ENCODE measurements at regions not wholly inside any gene's neighbourhood (a gene's known extent, or its start where the extent isn't known, plus 50 kb on each side); places are given as distances from the start of the nearest gene placed in this dataset.
A peak's percentile ranks its signal among the peaks of the same experiment; 100 is the strongest.

DNA sequence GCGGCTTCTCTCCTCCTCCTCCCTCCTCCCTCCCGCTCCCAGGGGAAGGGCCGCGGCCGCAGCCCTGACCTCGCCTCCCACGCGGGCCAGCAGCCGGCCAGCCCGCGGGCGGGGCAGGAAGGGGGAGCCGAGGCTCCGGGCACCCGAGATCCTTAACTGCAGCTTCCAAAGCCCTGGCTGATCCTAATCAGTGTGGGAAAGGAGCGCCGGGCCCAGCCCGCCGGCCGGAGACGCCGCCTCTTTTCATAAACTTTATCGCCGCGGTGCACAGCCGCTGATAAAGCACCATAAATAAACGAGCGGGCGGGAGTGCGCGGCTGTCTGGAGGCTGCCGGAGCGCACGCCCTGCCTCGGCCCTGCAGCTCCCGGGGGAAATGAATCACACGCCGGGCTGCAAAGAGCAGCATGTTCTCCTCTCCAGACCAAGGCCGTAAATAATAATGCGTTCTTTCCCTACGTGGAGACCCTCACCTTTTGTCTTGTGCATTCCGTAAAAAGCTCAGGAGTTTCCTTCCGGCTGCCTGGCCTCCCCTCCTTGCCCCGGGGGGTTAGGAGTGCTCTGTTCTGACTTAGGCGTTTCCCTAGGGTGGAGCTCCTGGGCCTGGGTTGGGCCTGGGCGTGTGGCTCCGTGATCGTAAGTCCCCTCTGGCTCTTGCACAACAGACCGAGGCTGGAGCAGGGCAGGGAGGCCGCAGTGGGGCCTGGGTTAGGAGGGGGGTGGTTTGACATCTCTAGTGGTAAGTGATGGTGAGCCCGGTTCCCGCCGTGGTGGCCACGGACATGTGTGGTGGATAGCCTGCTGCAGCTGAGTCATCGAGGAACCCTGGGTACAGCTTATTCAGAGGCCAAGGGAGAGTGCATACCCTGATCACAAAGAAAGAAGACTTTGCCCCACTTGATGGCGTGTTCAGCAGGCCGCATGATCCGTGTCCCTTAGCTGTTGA lies 132.6 kb upstream of the HES1 start:
- TF ChIP-seq, protein P1, sequence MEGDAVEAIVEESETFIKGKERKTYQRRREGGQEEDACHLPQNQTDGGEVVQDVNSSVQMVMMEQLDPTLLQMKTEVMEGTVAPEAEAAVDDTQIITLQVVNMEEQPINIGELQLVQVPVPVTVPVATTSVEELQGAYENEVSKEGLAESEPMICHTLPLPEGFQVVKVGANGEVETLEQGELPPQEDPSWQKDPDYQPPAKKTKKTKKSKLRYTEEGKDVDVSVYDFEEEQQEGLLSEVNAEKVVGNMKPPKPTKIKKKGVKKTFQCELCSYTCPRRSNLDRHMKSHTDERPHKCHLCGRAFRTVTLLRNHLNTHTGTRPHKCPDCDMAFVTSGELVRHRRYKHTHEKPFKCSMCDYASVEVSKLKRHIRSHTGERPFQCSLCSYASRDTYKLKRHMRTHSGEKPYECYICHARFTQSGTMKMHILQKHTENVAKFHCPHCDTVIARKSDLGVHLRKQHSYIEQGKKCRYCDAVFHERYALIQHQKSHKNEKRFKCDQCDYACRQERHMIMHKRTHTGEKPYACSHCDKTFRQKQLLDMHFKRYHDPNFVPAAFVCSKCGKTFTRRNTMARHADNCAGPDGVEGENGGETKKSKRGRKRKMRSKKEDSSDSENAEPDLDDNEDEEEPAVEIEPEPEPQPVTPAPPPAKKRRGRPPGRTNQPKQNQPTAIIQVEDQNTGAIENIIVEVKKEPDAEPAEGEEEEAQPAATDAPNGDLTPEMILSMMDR (IDR thresholded peaks at IDR 0.05; ENCODE audit: low read depth, low read length), result no peak
- H3K4me3 ChIP-seq (replicated peaks in 1 of 2; ENCODE audit: low read depth in 2 of 2, low read length in 2 of 2), result peak overlapping the region; percentile 21 to 46

DNA sequence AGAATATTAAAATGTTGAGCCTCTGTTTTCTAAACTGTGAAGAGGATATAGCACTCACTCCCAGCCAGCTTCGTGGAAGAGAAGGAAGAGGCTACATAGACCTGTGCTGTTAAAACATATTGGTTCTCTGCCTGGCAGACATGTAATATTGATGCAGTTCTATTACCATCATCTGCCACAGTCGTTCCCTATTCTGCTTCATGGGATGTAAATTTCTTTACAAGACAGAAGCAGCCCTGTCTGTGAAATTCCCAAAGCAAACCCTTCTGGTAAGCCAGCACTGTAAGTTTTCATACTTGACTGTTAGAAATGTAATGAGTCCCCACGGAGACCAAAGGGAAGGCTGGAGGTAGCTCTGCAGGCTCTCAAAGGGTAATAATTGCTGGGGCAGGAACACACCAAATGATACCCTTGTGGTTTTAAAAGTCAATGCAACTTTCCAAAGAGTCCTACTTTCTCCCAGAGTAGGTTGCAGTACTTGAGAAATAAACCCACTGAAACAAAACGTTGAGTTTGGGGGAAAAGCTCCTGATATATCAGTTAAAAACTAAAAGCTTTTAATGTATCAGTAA lies 129.9 kb upstream of the HES1 start:
- H3K4me3 ChIP-seq (replicated peaks in 1 of 2; ENCODE audit: low read depth in 2 of 2, low read length in 2 of 2), result no peak overlapping the region
- TF ChIP-seq, protein P1 (IDR thresholded peaks at IDR 0.05; ENCODE audit: low read depth, low read length), result no peak
- DNase-seq (ENCODE audit: low read depth in 2 of 2), result no peak

More for the DNA sequence above, 132.6 kb upstream of the HES1 start:
- DNase-seq (ENCODE audit: low read depth in 2 of 2), result peak; percentile 97 to 98

DNA sequence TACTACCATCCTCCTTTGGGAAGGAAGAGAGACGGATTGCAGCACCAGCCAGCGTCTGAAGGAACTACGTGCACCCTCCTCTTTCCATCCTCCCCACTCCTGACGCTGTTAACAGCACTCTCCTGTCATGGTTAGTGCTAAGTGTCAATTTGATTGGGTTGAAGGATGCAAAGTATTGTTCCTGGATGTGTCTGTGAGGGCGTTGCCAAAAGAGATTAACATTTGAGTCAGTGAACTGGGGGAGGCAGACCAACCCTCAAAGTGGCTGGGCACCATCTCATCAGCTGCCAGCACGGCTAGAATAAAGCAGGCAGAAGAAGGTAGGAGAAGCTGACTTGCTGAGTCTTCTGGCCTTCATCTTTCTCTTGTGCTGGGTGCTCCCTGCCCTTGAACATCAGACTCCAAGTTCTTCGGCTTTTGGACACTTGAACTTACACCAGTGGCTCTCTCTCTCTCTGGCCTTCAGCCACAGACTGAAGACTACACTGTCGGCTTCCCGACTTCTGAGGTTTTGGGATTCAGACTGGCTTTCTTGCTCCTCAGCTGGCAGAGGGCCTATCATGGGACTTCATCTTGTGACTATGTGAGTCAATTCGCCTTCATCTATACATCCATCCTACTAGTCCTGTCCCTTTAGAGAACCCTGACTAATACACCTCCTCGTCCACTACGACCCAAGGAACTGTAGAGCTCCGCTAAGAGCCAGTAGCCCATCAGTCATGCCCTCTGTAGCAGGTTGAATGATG lies 128.2 kb upstream of the HES1 start:
- DNase-seq (ENCODE audit: low read depth in 2 of 2), result no peak
- TF ChIP-seq, protein P1 (IDR thresholded peaks at IDR 0.05; ENCODE audit: low read depth, low read length), result no peak
- no peak overlapping the region for H3K4me3 ChIP-seq (replicated peaks in 1 of 2; ENCODE audit: low read depth in 2 of 2, low read length in 2 of 2)

DNA sequence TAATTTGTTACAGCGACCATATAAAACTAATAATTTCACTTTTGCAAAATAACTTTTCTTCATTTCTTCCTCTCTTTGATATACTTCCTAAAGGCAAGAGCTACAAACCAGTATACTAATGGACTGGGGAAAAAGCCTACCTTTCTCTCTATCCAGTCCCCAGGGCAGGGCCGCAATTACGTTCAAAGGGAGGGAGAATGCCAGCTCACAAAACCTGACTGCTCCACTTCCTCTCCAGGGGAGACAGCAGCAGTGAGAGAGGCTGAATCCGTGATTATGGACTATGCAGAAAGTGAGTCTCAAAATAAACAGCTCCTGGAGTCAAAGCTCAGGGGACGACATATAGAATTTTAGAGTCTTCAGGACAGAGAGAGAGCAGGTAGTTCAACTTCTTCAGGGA lies 126.9 kb upstream of the HES1 start:
- no peak for DNase-seq (ENCODE audit: low read depth in 2 of 2)
- TF ChIP-seq, protein P1 (IDR thresholded peaks at IDR 0.05; ENCODE audit: low read depth, low read length), result no peak
- no peak overlapping the region for H3K4me3 ChIP-seq (replicated peaks in 1 of 2; ENCODE audit: low read depth in 2 of 2, low read length in 2 of 2)

DNA sequence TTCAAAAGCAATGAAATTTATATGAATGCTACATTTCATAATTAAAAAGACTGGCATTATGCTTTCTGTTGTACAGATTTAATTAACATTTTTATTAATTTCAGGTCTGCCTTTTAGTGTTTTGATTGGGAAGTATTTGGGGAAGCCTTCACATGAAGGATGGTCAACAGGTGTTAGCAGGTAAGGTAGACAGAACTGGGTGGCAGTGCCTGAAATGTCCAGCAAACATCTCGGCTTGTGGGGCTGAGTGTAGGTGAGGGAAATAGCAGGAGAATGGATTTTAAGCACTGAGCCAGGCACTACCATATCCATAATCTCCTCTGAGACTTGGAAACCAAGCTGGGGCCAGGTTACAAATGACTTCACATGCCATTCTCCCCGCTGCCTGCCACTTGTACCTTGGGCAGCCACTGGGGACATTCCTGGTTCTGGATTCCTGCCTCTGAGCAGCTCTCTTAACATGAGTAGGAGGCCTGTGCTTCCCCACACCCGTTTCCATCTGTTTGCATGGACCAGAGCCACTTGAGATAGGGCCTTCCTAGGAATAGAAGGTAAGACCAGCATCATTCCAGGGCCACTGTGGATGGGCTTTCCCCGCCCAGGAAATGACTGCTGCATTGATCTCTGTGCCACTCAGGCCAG lies 125.9 kb upstream of the HES1 start:
- TF ChIP-seq, protein P1 (IDR thresholded peaks at IDR 0.05; ENCODE audit: low read depth, low read length), result no peak
- H3K4me3 ChIP-seq (replicated peaks in 1 of 2; ENCODE audit: low read depth in 2 of 2, low read length in 2 of 2), result no peak overlapping the region
- no peak for DNase-seq (ENCODE audit: low read depth in 2 of 2)

DNA sequence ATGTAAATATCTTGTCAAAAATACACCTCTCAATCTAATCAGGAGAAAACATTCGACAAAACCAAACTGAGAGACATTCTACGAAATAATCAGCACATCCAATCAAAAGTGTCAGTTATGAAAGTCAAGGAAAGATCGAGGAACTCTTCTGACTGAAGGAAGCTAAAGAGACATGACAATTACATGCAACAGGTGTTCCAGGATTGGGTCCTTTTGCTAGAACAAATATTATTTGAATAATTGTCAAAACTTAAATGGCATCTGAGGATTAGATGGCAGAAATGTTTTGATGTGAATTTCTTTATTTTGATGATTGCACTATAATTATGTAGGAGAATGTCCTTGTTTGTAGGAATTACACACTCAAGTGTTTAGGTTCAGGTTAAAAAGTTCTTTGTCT lies 124.1 kb upstream of the HES1 start:
- DNase-seq (ENCODE audit: low read depth in 2 of 2), result no peak
- H3K4me3 ChIP-seq (replicated peaks in 1 of 2; ENCODE audit: low read depth in 2 of 2, low read length in 2 of 2), result no peak overlapping the region
- TF ChIP-seq, protein P1 (IDR thresholded peaks at IDR 0.05; ENCODE audit: low read depth, low read length), result no peak
